Activated T-cell treated with anti-CD3 and anti-CD28 coated beads, Interleukin-2, amount 50 U/mL, for 48 hours (primary cell): ENCODE measurements at regions not wholly inside any gene's neighbourhood (a gene's known extent, or its start where the extent isn't known, plus 50 kb on each side); places are given as distances from the start of the nearest gene placed in this dataset.

Experiments used
- DNase-seq, 2 experiments: peaks; one replicate each; pipeline ENCODE4 v3.0.0-alpha.2; 2020

DNA sequence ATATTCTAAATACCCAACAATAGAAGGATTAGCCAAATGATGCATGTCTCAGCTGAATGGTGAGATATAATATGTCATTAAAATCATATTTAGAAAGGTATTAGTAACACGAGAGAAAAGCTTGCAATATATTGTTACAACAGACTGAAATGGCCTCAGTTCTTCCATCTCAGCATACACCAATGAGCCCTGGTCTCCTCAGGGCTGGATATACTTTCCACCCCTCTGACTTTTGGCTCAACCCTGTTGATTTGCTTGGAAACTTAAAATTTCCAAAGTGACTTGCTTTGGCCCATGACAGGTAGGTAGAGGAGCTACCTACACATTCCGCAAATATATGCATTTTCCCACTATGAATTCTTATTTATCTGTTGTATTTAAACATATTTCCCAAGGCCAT lies 908.1 kb upstream of the TMEM132C start:
- no peak for DNase-seq

- no peak for DNase-seq
Measured at GRCh38 chr12:127360580-127360979, 906.4 kb upstream of the TMEM132C start.

GRCh38 chr12:127362121-127362520 lies 904.8 kb upstream of the TMEM132C start:
- no peak for DNase-seq

DNA sequence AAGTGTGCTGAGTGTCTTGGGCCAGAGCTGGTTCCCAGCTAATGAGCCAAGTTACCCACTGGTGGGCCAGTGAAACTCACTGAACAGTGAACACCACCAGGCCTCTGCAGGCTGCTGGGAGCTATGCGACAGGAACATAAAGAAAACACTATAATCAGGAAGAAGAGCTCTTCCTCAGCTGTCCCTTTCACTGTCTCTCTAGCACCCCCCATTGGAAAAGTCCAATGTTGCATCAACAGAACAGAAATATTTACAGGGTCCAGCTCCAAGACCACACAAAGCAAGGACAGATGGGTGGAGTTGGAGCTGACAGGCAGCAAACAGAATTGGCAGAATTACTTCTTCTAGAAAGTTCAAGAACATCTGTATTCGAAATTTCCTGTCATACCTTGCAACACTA lies 903.6 kb upstream of the TMEM132C start:
- DNase-seq = no peak

DNA sequence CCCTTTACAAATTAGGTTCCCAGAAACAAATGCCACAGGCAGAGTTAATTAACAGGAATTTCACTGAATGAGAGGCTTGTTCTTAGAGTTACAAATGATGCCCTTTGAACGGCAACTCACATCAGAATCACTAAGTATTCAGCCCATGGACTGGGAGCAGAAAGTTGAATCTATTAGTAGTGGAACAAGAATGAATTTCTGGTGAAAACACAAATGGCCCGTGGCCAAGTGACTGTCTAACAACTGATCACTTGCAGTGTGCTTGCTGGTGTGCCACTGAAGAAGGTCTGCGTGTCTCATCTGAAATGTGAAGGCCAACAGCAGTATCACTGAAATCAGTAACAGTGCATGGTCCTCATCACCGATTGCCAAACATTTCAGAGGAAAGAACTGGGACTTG lies 893.4 kb upstream of the TMEM132C start:
- DNase-seq = no peak

DNA sequence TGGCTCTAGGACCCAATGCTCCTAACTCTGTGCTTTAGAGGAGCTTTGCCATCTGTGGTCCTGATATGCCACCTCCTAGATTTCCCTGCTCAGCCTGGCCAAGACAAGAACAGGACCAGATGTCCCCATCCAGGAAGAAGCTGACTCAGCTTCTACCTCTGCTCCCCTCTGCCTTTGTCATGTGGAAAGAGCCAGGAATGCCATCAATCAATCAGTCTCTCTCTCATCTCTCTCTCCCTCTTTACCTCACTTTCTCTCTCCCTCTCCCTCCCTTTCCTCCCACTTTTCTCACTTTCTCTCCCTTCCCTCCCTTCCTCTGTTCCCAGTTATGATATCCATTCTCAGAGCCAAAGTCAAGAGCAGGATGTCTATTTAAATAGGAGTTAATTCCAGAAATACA lies 892.5 kb upstream of the TMEM132C start:
- no peak for DNase-seq

GRCh38 chr12:127381043-127381668 lies 885.8 kb upstream of the TMEM132C start:
- peak; percentile 62 to 65 for DNase-seq

GRCh38 chr12:127381681-127382080 lies 885.3 kb upstream of the TMEM132C start:
- DNase-seq = no peak

DNA sequence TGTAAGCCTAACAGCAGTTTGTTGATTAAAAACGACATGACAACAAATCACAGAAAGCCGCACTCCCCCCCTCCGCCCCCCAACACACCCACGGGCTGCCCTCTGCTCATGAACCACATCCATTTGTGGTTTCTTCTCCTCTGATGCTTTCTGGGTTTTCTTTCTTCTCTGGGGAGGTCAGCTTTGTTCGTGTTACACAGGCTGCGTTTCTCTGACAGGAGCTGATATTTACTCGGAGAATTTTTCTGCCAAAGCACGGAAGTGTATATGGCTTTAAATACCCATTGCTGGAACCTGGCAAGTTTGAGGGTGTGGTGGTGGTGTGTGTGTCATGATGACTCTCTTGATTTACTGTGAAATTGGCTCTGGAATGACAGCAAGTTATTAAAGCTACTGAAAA lies 883.7 kb upstream of the TMEM132C start:
- DNase-seq = no peak

GRCh38 chr12:127386723-127387122 lies 880.2 kb upstream of the TMEM132C start:
- no peak for DNase-seq

- DNase-seq = no peak
Measured at GRCh38 chr12:127388985-127389384, 878.0 kb upstream of the TMEM132C start.

DNA sequence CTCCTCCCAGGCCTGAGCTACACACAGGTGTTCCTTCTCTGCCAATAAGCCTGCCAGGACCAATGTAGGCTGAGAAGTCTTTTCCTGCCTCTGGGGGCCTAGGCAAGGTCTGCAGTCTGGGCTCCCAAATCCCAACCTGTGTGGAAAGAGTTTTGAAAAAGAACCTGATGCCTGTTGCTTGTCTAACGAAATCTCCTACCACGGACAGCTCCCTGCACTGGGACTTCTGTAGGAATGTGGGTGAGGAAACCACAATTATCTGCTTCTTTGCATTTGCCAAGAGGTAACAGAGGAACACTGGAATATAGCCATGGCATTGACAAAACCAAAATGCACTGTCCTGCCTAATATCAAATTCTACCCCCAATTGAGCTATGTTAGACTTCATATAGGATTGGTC lies 877.0 kb upstream of the TMEM132C start:
- no peak for DNase-seq

GRCh38 chr12:127393465-127393864 lies 873.5 kb upstream of the TMEM132C start:
- DNase-seq = no peak

- DNase-seq = no peak
Measured at GRCh38 chr12:127393896-127394295, 873.1 kb upstream of the TMEM132C start.

DNA sequence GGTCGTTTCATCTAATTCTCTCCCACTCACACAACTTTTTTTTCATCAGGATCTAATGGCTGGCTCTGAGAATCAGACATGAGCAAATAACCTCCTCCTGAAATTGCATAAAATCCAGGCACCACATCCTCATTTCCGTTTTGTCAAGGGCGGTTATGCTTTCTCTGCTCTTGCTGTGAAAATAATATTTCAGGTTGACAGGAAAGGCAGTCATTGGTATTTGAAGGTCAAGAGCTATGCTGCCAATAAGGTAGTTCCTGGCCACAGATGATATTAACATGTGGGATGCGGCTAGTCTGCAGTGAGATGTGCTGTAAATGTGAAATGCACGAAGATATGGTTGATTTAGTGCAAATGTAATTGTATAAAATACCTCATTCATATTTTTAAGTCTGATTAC lies 870.2 kb upstream of the TMEM132C start:
- DNase-seq = no peak

GRCh38 chr12:127398016-127398710 lies 868.8 kb upstream of the TMEM132C start:
- no peak for DNase-seq

DNA sequence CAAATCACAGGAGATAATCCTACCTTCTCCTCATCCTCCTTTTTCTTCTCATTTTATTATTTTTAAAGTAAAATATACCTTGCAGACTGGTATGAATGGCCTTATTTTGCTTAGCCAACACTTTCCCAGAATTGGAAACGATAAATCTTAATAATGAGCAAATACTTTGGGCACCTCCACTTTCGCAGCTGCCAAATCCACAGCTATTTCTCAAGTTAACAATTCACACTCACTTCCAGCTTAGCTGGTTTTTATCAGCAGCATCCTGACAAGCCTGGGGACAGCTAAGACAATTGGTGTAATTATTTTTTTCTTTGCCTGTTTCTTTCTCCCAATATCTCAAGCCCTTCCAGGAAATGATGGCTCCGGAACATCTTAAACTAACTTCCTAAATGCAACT lies 867.5 kb upstream of the TMEM132C start:
- no peak for DNase-seq

- no peak for DNase-seq
Measured at GRCh38 chr12:127400221-127400620, 866.7 kb upstream of the TMEM132C start.

DNA sequence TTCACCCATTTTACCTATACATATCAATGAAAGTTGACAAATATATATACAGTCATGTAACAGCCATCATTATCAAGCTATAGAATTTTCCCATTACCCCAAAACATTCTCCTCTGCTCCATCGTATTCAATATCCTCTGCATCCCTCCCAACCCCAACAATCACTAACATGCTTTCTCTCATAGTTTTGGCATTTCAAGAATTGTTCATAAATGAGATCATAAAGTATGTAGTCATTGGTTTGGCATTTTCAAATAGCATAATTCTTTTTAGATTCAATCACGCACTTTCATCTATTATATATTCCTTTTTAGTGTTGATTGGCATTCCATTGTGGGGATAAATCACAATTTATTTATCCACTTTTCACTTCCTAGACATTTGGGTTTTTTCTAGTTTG lies 866.0 kb upstream of the TMEM132C start:
- no peak for DNase-seq

GRCh38 chr12:127401536-127401935 lies 865.4 kb upstream of the TMEM132C start:
- no peak for DNase-seq

- DNase-seq = no peak
Measured at GRCh38 chr12:127411166-127411915, 855.6 kb upstream of the TMEM132C start.

- DNase-seq = no peak
Measured at GRCh38 chr12:127411981-127412380, 855.0 kb upstream of the TMEM132C start.

- DNase-seq = no peak
Measured at GRCh38 chr12:127412866-127413265, 854.1 kb upstream of the TMEM132C start.

DNA sequence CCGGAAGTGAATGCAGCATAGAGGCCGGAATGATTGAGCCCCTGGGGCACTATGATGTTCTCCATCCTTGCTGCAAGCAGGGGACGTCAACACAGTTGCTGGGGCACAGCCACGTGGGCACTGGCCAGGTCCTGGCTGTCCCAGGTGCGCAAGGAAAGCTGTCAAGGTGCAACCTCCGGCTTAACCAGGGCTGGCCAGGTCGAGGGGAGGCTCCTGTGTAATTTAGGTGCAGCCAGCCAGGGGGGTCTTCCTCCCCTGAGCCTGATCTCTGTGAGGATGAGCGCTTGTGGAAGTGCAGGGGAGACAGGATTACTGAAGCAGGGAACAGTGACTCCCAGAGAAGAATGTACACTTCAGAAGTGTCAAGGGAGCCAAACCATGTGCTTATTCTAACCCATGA lies 852.8 kb upstream of the TMEM132C start:
- DNase-seq = no peak
